ENCODE measurements at regions not wholly inside any gene's neighbourhood (a gene's known extent, or its start where the extent isn't known, plus 50 kb on each side); places are given as distances from the start of the nearest gene placed in this dataset.

DNA sequence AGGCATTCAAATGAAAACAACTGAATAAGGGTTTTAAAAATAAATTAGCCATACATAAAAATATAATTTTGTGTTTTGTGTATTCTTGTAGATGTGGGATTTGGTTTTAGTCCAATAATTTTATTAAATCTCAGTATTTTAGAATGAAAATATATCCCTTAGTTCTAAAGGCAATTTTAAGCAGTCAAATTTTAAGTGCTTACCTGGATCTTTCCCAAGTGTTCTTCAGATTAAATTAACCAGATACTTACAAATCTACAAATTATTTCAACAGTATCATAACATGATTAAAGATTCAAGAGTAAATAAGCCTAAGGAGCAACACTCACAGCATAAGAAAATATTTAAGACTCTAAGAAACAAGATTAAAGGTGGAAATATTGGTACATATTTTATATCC is 275.0 kb upstream of the RBMS3 start:
- TF ChIP-seq POLR2A (IDR thresholded peaks at IDR 0.05; ENCODE audit: borderline replicate concordance, extremely low read depth, insufficient read depth, insufficient read length) (no peak), ZNF274 (IDR thresholded peaks at IDR 0.05; ENCODE audit: low read depth, low read length) (no peak), SIN3A (IDR thresholded peaks at IDR 0.05; ENCODE audit: low read depth) (no peak), EZH2phosphoT487 (IDR thresholded peaks at IDR 0.05; ENCODE audit: borderline replicate concordance) (no peak), POLR2AphosphoS5 (IDR thresholded peaks at IDR 0.05; ENCODE audit: low read depth, low read length) (no peak), EGR1 (IDR thresholded peaks at IDR 0.05; ENCODE audit: low read depth) (no peak), FOSL1 (IDR thresholded peaks at IDR 0.05; ENCODE audit: low read depth) (no peak)
- TF ChIP-seq, protein P1, sequence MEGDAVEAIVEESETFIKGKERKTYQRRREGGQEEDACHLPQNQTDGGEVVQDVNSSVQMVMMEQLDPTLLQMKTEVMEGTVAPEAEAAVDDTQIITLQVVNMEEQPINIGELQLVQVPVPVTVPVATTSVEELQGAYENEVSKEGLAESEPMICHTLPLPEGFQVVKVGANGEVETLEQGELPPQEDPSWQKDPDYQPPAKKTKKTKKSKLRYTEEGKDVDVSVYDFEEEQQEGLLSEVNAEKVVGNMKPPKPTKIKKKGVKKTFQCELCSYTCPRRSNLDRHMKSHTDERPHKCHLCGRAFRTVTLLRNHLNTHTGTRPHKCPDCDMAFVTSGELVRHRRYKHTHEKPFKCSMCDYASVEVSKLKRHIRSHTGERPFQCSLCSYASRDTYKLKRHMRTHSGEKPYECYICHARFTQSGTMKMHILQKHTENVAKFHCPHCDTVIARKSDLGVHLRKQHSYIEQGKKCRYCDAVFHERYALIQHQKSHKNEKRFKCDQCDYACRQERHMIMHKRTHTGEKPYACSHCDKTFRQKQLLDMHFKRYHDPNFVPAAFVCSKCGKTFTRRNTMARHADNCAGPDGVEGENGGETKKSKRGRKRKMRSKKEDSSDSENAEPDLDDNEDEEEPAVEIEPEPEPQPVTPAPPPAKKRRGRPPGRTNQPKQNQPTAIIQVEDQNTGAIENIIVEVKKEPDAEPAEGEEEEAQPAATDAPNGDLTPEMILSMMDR (IDR thresholded peaks at IDR 0.05 in 2 of 3, conservative IDR thresholded peaks at IDR 0.05 in 1 of 3; ENCODE audit: borderline replicate concordance in 1 of 3, insufficient read depth in 1 of 3, low read depth in 2 of 3, low read length in 2 of 3), result no peak

Data from HCT116 (cell line).